GM19395 (cell line): ENCODE measurements at regions not wholly inside any gene's neighbourhood (a gene's known extent, or its start where the extent isn't known, plus 50 kb on each side); places are given as distances from the start of the nearest gene placed in this dataset.

Source experiments
- ATAC-seq: cut with Tn5 transposase; IDR thresholded peaks from one replicate; pipeline ENCODE4 v1.9.1; 2021; ENCODE audit warnings: mild to moderate bottlenecking, moderate library complexity; ENCODE audit not compliant: unreplicated experiment

DNA sequence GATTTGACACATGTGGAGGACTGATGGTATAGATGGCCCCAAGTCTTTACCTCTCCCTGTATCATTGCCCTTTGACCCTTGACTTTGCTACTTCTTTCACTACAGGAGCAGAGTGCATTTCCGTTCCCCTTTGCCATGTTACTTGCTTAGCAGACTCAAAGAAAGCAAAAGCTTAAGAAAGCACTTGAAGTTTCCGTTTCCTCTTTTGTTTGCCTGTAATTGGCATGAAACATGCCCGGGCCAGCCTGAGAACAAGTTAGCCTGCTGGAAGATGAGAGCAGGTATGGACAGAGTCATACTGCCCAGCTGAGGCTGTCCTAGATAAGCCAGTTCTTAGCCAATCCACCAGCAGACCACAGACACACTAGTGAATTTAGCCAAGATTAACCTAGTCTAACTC lies 206.0 kb downstream of the BCOR start:
- no peak for ATAC-seq

DNA sequence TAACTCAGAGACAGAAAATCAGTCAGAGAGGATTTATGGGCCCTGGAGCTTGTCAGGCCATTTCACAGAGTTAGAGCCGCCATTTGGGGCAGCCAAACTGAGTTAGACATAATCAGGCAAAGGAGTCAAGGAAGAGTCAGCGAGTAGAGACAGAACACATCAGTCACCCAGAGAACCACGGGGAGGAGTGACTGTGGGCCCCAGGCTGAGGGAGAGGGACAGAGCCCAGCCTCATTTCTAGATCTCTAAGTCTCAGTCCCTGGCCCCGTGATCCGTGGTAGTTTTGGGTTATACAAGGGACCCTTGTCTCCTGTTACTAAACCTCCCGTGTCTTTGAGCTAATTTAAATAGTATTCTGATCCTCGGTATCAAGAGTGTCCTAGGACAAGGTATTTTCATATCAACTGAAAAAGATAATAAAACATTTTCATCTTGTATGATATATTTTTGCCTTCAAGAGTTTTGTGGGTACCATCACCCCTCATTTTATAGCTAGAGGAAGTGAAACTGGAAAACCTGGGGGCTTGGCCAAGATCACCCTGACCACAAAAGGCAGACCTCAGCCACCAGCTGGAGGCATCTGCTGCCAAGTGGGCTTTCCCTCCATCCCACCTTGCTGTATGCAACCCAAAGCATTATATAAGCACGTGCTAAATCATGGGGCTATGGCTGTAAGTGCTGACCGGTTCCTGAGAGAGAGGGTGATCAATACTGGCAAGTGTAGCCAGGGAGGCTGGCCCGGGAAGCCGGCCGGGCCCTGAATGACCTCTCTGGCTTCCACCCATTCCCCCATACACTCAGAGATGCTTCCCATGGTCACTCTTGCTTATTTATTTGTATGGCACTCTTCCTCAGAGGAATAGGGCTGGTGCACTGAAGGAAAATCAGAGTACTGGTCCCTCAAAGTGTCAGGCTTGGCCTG lies 204.1 kb downstream of the BCOR start:
- ATAC-seq = no peak

DNA sequence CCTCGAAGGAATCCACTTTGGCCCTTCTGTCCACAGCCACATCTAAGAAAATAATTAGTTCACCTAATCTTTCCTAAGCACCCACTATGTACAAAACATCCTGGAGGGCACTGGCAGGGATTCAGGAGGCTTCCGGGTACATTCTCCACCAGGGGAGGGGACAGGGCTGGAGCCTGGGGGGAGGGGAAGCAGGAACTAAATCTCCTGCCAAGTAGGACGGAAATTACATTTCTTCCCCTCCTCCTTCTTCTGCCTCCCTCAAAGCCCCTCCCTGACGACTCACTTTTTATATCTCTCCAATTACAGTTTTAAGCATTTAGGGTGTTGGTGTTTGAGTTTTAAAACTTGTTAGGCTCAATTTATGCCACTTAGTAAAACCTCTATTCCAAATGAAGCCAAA lies 203.1 kb downstream of the BCOR start:
- ATAC-seq = no peak

GRCh38 chrX:39895218-39896110 lies 202.3 kb downstream of the BCOR start:
- no peak for ATAC-seq

DNA sequence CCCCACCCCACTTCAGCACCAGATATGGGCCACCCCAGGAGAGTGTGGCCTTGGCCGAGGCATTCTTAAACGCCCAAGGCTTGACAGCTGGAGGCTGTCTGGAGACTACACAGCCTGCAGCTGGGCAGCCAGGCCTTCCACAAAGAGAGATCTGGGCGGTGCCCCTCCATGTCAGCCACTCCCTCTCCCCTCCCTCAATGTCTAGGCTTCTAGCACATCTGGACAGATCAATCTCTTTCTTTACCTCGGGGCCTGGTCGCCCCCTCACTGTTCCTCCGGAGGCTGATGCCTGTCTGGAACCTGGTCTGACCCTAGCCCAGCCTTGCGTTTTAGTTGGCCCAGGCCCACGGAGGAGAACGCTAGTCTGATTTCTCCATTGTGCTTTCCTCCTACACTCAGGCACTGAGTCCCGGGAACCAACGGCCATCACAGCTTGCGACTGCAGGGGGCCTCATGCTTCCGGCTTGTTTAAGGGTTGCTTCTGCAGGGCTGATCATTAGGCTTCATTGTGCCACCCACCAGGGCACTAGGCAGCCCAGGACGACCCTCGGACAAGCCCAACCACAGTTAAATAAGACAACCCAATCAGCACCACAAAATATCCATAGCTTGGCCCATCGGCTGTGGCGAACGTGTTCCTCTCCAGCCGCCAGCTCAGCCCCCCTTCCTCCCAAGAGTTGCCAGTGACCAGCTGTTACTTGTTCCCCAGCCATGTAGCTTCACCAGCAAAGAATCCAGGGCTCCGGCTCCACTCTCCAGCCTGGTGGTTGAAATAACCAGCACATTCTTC lies 200.6 kb downstream of the BCOR start:
- ATAC-seq = no peak

DNA sequence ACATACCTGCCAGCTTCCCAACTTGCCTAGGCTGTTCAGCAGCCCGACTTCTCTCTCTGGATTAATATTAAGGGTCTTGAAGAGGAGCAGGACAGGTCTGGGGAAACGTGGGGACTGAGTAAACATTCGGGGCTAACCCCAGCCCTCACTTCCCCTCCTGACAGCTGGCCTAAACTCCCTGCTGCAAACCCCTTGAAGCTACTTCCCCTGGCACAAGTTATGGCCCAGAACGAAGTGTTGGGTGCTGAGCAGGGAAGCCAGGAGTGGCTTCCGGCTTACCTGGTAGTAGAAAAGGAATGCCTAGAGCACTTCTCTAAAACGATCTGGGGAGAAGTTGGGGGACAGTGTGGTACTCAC lies 200.0 kb downstream of the BCOR start:
- ATAC-seq = no peak

- ATAC-seq = no peak
These were observed 199.6 kb downstream of the BCOR start for GRCh38 chrX:39898147-39898546.

DNA sequence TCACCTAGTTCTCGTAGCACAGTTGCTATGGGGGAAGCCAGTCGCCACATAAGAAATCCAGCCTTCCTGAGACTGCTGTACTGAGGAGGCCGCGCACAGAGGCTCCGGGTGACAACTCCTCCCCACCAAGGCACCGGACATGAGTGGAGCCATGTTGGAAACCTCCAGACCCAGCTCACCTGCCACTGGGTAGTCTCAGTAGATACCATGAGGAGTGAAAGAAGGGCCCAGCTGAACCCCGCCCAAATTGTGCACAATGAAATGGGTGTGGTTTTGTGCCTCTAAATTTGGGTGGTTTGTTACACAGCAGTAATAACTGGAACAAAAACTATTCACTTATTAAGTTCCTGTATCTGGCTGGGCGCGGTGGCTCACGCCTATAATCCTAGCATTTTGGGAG lies 198.7 kb downstream of the BCOR start:
- no peak for ATAC-seq

GRCh38 chrX:39899856-39900776 lies 197.6 kb downstream of the BCOR start:
- ATAC-seq = no peak

GRCh38 chrX:39900777-39901170 lies 197.0 kb downstream of the BCOR start:
- ATAC-seq = no peak

DNA sequence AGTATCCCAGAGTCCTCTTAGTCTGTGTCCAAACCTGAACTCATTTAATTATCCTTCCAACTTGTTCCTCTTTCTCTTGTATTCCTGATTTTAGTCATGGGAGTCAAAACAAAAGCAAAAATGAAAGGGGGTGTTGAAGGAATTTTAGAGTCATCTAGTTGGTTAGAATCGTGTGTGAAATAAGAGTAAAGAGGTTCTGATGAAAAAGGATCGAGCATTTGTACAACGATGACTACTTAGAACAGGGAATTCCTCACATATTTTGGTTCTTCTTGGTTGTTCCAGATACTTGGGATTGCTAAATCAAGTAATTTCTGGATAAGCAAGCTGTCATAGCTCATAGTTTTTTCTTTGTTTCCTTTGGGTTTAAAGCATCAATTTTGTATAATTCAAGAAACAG lies 194.4 kb downstream of the BCOR start:
- ATAC-seq = no peak

DNA sequence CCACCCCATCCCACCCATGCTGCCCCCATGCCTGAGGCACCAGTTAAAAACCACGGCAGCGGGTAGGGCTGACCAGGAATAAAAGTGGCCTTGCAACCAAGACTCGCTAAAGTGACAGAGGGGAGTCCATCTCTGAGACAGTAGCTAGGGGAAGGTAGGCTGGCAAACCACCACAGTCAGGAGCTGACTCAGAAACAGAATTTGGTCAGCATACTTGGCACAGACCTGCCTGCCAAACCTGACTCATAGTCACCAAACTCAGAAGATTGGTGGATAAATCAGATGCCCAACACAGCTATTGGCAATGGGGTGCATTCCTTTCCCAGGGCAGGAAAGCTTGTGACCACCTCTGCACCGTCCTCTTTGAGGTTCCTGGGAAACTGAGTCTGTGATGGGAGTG lies 193.8 kb downstream of the BCOR start:
- no peak for ATAC-seq

- ATAC-seq = no peak
These were observed 192.8 kb downstream of the BCOR start for GRCh38 chrX:39904816-39905537.

DNA sequence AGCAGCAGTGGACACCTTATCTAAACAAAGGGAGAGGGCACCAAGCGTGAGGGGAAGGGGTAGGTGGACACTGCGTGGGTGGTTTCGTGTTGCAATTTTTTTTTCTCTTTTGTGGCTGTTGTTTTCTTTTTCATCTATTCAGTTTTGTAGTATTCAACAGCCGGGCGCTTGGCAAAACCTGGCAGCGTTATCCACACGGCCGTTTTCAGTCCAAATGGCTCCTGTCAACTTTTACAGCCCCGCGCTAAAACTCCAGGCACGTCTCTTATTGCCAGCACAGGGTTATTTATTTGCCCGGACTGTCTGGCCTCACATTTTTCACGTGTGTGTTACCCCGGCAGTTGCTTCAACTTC lies 192.2 kb downstream of the BCOR start:
- ATAC-seq = no peak

DNA sequence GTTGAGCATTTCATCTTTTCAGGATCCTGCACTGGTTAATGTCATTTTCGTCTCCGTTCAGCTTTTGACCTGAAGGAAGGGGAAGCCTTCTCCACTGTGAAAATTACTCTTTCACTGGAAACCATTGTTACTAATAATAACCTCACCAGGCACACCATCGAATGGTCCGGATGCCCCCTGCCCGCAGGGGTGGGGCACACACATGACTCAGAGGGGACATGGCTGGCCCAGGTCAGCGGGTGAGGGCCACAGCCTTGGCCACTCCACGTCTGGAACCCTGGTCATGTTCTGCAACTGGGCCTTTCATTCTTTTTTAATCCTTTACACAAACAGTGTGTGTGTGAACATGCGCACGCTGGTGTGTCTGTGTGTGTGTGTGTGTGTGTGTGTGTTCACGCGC lies 191.8 kb downstream of the BCOR start:
- no peak for ATAC-seq

DNA sequence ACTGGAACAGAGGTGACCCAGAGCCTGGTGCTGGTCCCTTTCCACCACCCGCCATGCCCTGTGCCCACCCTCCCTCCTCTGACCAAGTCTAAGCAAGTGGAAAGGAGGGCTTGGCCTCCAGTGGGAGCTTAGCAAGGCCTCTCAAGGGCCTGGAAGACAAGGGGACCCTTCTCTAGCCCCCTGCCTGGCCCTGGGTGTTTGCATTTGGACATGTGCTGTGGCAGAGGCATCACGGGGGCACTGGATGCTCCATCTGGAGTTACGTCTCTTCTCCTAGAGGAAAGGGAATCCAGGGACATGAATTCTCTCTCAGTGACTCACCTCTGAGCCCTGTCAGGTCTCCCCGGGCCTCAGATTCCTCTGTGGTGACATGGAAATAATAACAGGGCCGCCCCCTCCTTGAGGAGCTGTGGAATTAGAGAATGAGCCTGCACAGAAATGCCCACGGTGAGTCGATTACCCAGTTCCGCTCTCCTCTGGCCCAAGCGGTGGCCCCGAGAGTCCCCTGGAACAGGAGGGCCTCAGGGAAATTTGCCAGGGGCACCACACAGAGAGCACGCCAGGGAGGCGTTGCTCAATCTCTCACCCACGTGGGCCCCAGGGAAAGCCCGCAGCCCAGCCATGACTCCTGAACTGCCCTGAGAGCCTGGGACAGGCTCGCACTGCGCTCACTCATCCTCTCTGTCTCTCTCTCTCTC lies 189.6 kb downstream of the BCOR start:
- no peak for ATAC-seq

DNA sequence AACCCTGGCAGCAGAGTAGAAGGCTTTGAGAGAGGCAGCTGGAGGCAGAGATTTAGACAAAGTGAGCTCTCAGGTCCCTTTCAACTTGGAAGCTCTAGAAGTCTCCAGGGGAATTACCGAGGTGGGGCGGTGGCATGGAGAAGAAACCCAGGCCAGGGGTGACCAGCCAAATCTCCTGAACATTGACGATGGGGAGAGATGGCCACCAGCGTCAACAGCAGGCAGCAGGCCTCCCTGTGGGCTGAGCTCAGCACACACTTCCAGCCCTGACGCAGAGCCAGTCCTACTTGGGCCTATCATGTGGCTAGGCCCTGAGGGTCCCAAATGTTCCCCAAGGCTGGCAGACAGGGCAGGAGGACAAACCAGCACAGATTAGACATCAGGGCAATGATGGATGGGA lies 187.8 kb downstream of the BCOR start:
- ATAC-seq = no peak

DNA sequence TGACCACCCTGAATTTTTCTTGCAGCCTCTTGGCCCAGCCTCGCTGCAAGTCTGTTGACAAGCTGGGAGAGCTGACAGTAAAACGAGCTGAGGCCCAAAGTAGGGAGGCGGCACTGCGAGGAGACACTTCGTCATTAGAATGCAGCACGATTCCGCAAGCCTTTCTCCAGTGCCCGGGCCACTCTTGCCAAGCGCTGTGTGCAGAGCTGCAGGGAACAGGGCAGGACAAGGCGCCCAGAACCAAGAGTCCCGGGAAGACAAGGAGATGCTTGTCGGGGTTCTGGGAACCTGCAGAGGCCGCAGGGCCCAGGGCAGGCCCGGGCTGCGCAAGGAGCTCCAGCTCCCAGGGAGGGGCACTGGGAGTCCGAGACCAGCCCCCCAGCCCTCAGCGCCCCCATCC lies 187.1 kb downstream of the BCOR start:
- no peak for ATAC-seq

DNA sequence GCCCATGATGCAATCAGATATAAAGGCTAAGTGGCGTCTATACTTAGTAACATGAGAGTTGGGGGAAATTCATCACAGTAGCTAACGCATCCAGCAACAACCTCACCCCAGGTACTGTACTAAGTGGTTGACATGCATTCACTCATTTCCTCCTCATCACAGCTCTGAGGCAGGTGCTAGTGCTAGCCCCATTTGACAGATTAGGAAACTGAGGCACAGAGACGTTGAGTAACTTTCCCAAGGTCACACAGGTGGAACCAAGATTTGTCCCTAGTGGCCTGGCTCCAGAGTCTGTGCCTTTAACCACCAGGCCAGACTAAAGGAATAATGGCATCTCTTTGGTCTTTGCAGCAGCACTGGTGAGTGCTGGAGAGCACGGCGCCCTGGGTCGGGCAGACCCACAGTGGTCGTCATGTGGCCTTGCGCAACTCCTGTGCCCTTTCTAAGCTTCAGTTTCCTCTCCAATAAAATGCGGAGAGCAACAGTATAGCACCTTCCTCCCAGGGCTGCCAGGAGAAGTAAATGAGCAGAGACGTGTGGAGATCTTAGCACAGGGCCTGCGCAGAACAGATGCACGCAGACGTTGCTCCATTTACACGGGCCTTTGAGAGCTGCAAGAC lies 186.4 kb downstream of the BCOR start:
- ATAC-seq = no peak
